ENCODE measurements at regions not wholly inside any gene's neighbourhood (a gene's known extent, or its start where the extent isn't known, plus 50 kb on each side); places are given as distances from the start of the nearest gene placed in this dataset.

DNA sequence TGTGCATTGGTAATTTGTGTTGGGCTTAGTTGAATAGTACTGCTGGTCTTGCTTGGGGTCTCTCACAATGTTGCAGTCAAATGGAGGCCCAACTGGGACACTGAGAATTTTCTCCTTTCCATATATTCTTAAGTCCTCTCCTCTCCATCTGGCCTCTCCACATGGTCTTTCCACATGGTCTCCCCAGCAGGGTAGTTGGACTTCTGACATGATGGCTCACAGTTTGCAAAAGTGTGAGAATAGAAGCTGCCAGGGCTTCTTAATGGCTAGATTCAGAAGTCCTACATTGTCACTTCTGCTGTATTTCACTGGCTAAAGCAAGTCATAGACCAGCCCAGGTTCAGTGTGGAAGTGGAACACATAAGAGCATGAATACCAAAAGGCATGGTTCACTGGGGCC lies 318.5 kb upstream of the TNP1 start:
- no peak overlapping the region for H3K4me3 ChIP-seq (ENCODE audit: low read depth in 1 of 2, low read length in 2 of 2)
- DNase-seq = no peak
- H4K20me1 ChIP-seq (ENCODE audit: insufficient read depth, low read length) = no peaks in the 10 kb centered on the region
- H3K4me2 ChIP-seq (ENCODE audit: insufficient read depth, low read length) = no peak overlapping the region
- no peaks in the 10 kb centered on the region for H3K4me1 ChIP-seq (ENCODE audit: insufficient read depth, low read length)
- H3K27me3 ChIP-seq (ENCODE audit: insufficient read depth, low read length, poor library complexity) = peaks cover 2% of the 10 kb centered on the region
- no peak overlapping the region for H2AFZ ChIP-seq (ENCODE audit: low read depth, low read length)
- no peak overlapping the region for H3K27ac ChIP-seq (ENCODE audit: low read length)
- no peaks in the 10 kb centered on the region for H3K79me2 ChIP-seq (ENCODE audit: insufficient read depth, low read length)
- ATAC-seq (ENCODE audit: insufficient read depth, low read depth) = no peak
- TF ChIP-seq, protein P1, sequence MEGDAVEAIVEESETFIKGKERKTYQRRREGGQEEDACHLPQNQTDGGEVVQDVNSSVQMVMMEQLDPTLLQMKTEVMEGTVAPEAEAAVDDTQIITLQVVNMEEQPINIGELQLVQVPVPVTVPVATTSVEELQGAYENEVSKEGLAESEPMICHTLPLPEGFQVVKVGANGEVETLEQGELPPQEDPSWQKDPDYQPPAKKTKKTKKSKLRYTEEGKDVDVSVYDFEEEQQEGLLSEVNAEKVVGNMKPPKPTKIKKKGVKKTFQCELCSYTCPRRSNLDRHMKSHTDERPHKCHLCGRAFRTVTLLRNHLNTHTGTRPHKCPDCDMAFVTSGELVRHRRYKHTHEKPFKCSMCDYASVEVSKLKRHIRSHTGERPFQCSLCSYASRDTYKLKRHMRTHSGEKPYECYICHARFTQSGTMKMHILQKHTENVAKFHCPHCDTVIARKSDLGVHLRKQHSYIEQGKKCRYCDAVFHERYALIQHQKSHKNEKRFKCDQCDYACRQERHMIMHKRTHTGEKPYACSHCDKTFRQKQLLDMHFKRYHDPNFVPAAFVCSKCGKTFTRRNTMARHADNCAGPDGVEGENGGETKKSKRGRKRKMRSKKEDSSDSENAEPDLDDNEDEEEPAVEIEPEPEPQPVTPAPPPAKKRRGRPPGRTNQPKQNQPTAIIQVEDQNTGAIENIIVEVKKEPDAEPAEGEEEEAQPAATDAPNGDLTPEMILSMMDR (IDR thresholded peaks at IDR 0.05; ENCODE audit: borderline replicate concordance, extremely low read depth, low read length, poor library complexity, severe bottlenecking) = no peak
- no peak for TF ChIP-seq EZH2 (IDR thresholded peaks at IDR 0.05; ENCODE audit: borderline replicate concordance, low read depth, low read length, severe bottlenecking)
- H3K9me3 ChIP-seq (ENCODE audit: insufficient read depth, low read length, severe bottlenecking) = no peaks in the 10 kb centered on the region
- no peak overlapping the region for H3K9ac ChIP-seq (ENCODE audit: low read depth, low read length)
- no peaks in the 10 kb centered on the region for H3K36me3 ChIP-seq (ENCODE audit: insufficient read depth, low read length)

DNA sequence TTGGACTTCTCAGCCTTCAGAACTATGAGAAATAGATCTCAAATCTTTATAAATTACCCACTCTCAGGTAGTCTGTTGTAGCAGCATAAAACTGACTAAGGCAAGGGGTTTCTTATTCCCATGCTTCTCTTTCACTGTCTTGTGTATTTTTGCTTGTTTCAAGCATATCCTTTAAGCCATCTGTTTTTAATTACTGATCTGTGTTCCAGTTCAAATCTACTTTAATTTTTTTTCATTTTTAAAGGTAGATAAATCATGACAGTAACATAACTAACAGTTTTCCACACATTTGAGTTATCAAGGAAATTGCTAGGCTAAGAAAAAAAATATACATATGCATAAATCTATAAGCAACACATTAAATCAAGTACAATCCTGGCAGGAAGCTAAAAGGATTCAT lies 317.9 kb upstream of the TNP1 start:
- no peak for TF ChIP-seq EZH2 (IDR thresholded peaks at IDR 0.05; ENCODE audit: borderline replicate concordance, low read depth, low read length, severe bottlenecking)
- TF ChIP-seq, protein P1 (IDR thresholded peaks at IDR 0.05; ENCODE audit: borderline replicate concordance, extremely low read depth, low read length, poor library complexity, severe bottlenecking) = no peak
- H3K4me1 ChIP-seq (ENCODE audit: insufficient read depth, low read length) = no peaks in the 10 kb centered on the region
- H4K20me1 ChIP-seq (ENCODE audit: insufficient read depth, low read length) = no peaks in the 10 kb centered on the region
- no peak overlapping the region for H2AFZ ChIP-seq (ENCODE audit: low read depth, low read length)
- no peaks in the 10 kb centered on the region for H3K9me3 ChIP-seq (ENCODE audit: insufficient read depth, low read length, severe bottlenecking)
- H3K4me2 ChIP-seq (ENCODE audit: insufficient read depth, low read length) = no peak overlapping the region
- no peak overlapping the region for H3K4me3 ChIP-seq (ENCODE audit: low read depth in 1 of 2, low read length in 2 of 2)
- H3K79me2 ChIP-seq (ENCODE audit: insufficient read depth, low read length) = no peaks in the 10 kb centered on the region
- H3K27me3 ChIP-seq (ENCODE audit: insufficient read depth, low read length, poor library complexity) = peaks cover 2% of the 10 kb centered on the region
- no peak overlapping the region for H3K9ac ChIP-seq (ENCODE audit: low read depth, low read length)
- ATAC-seq (ENCODE audit: insufficient read depth, low read depth) (no peak), DNase-seq (no peak)
- no peak overlapping the region for H3K27ac ChIP-seq (ENCODE audit: low read length)
- H3K36me3 ChIP-seq (ENCODE audit: insufficient read depth, low read length) = no peaks in the 10 kb centered on the region

DNA sequence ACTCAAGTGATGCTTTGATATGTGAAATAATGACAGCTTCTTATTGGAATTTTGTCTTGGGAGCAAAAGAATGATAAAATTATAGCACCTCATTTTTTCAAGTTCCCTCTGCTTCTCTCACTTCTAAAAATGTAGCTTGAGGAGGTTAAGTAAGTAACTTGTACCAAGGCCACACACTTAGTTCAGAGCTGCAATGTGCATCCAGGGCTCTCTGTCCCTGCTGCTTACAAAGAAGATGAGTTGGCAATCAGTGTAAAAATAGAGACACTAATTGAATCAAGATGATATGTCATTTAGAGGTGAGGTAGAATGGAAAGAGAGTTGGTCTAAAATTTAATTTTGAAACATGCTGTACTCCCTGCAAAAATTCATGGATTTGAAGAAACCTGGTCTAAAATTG lies 312.0 kb upstream of the TNP1 start:
- no peak for ATAC-seq (ENCODE audit: insufficient read depth, low read depth)
- no peak for DNase-seq
- Histone ChIP-seq H3K9me3 (ENCODE audit: insufficient read depth, low read length, severe bottlenecking) (no peaks in the 10 kb centered on the region), H3K79me2 (ENCODE audit: insufficient read depth, low read length) (no peaks in the 10 kb centered on the region), H3K36me3 (ENCODE audit: insufficient read depth, low read length) (no peaks in the 10 kb centered on the region), H2AFZ (ENCODE audit: low read depth, low read length) (no peak overlapping the region), H3K4me2 (ENCODE audit: insufficient read depth, low read length) (no peak overlapping the region), H3K27ac (ENCODE audit: low read length) (no peak overlapping the region), H3K9ac (ENCODE audit: low read depth, low read length) (no peak overlapping the region), H4K20me1 (ENCODE audit: insufficient read depth, low read length) (no peaks in the 10 kb centered on the region), H3K27me3 (ENCODE audit: insufficient read depth, low read length, poor library complexity) (peaks cover 5% of the 10 kb centered on the region), H3K4me3 (ENCODE audit: low read depth in 1 of 2, low read length in 2 of 2) (no peak overlapping the region), H3K4me1 (ENCODE audit: insufficient read depth, low read length) (no peaks in the 10 kb centered on the region)
- TF ChIP-seq, protein P1 (IDR thresholded peaks at IDR 0.05; ENCODE audit: borderline replicate concordance, extremely low read depth, low read length, poor library complexity, severe bottlenecking) = no peak
- TF ChIP-seq EZH2 (IDR thresholded peaks at IDR 0.05; ENCODE audit: borderline replicate concordance, low read depth, low read length, severe bottlenecking) = no peak

DNA sequence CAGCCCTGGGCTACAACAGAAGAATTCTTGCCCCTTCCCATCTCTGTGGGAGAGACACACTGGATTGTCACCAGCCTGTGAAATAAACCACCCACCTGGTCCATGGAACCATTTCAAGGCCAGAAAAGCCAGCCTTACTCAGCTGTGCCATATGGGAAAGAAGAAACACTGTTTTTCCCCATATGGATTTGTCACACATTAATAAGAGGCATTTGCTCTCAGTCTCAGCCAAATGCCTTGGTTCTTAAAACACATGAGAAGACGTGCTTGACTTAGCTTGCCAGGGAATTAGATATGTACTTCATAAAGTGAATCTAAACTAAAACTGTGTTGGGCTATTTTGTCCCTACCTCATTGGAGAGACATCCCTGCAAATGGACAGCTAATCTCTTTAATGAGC lies 308.6 kb upstream of the TNP1 start:
- Histone ChIP-seq H3K27ac (ENCODE audit: low read length) (no peak overlapping the region), H3K4me3 (ENCODE audit: low read depth in 1 of 2, low read length in 2 of 2) (no peak overlapping the region), H3K4me1 (ENCODE audit: insufficient read depth, low read length) (no peaks in the 10 kb centered on the region), H2AFZ (ENCODE audit: low read depth, low read length) (no peak overlapping the region), H3K9ac (ENCODE audit: low read depth, low read length) (no peak overlapping the region), H4K20me1 (ENCODE audit: insufficient read depth, low read length) (no peaks in the 10 kb centered on the region), H3K79me2 (ENCODE audit: insufficient read depth, low read length) (no peaks in the 10 kb centered on the region), H3K27me3 (ENCODE audit: insufficient read depth, low read length, poor library complexity) (peaks cover 9% of the 10 kb centered on the region), H3K9me3 (ENCODE audit: insufficient read depth, low read length, severe bottlenecking) (no peaks in the 10 kb centered on the region), H3K4me2 (ENCODE audit: insufficient read depth, low read length) (no peak overlapping the region), H3K36me3 (ENCODE audit: insufficient read depth, low read length) (no peaks in the 10 kb centered on the region)
- TF ChIP-seq EZH2 (IDR thresholded peaks at IDR 0.05; ENCODE audit: borderline replicate concordance, low read depth, low read length, severe bottlenecking) = no peak
- TF ChIP-seq, protein P1 (IDR thresholded peaks at IDR 0.05; ENCODE audit: borderline replicate concordance, extremely low read depth, low read length, poor library complexity, severe bottlenecking) = no peak
- no peak for DNase-seq
- ATAC-seq (ENCODE audit: insufficient read depth, low read depth) = no peak
